ENCODE measurements at regions not wholly inside any gene's neighbourhood (a gene's known extent, or its start where the extent isn't known, plus 50 kb on each side); places are given as distances from the start of the nearest gene placed in this dataset.

DNA sequence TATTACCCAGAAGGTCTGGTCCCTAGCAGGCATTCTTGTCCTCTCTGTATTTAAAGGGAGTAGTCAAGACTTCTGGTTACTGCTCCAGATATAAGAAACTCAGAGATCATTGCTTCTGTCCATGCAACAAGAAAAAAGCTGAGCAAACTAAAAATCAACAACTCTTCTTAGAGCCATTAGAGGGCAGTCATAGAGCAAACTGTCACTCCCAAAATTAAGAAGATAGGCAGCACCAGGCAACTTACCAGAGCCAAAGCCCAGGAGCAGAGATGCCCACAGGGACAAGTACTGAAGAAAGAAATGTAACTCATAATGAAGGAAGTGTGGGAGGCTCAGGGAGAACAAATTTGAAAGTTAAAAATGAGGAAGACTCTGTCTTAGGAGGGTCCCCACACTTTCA is 472.9 kb upstream of the COBL start:
- TF ChIP-seq, protein P1, sequence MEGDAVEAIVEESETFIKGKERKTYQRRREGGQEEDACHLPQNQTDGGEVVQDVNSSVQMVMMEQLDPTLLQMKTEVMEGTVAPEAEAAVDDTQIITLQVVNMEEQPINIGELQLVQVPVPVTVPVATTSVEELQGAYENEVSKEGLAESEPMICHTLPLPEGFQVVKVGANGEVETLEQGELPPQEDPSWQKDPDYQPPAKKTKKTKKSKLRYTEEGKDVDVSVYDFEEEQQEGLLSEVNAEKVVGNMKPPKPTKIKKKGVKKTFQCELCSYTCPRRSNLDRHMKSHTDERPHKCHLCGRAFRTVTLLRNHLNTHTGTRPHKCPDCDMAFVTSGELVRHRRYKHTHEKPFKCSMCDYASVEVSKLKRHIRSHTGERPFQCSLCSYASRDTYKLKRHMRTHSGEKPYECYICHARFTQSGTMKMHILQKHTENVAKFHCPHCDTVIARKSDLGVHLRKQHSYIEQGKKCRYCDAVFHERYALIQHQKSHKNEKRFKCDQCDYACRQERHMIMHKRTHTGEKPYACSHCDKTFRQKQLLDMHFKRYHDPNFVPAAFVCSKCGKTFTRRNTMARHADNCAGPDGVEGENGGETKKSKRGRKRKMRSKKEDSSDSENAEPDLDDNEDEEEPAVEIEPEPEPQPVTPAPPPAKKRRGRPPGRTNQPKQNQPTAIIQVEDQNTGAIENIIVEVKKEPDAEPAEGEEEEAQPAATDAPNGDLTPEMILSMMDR (IDR thresholded peaks at IDR 0.05) = no peak
- no peak for TF ChIP-seq POLR2A (IDR thresholded peaks at IDR 0.05)
- intact Hi-C loops (cut with DNase I; ENCODE audit: low total_unique reads) = no loop called here

GRCh38 chr7:51786284-51786683 is 469.7 kb upstream of the COBL start:
- no peak for DNase-seq (ENCODE audit: low spot score in 2 of 2)
- intact Hi-C loops (cut with DNase I; ENCODE audit: low total_unique reads) = no loop called here
- TF ChIP-seq, protein P1 (IDR thresholded peaks at IDR 0.05) = no peak
- TF ChIP-seq POLR2A (IDR thresholded peaks at IDR 0.05) = no peak
- no peak overlapping the region for H3K4me3 ChIP-seq (ENCODE audit: low read depth, poor library complexity, severe bottlenecking)
- WGBS, 2 donors = 76 to 81% methylated on average over 1 of the region's 1 CpG

More for the DNA sequence above, 472.9 kb upstream of the COBL start:
- H3K4me3 ChIP-seq (ENCODE audit: low read depth, poor library complexity, severe bottlenecking) = no peak overlapping the region
- no peak for DNase-seq (ENCODE audit: low spot score in 2 of 2)

GRCh38 chr7:51785876-51786275 is 469.3 kb upstream of the COBL start:
- no peak overlapping the region for H3K4me3 ChIP-seq (ENCODE audit: low read depth, poor library complexity, severe bottlenecking)
- TF ChIP-seq, protein P1 (IDR thresholded peaks at IDR 0.05) = no peak
- TF ChIP-seq POLR2A (IDR thresholded peaks at IDR 0.05) = no peak
- no peak for DNase-seq (ENCODE audit: low spot score in 2 of 2)
- intact Hi-C loops (cut with DNase I; ENCODE audit: low total_unique reads) = no loop called here
- 62 to 75% methylated on average over 9 of the region's 9 CpGs for WGBS, 2 donors

GRCh38 chr7:51785171-51785570 is 468.6 kb upstream of the COBL start:
- H3K4me3 ChIP-seq (ENCODE audit: low read depth, poor library complexity, severe bottlenecking) = no peak overlapping the region
- TF ChIP-seq POLR2A (IDR thresholded peaks at IDR 0.05) = no peak
- TF ChIP-seq, protein P1 (IDR thresholded peaks at IDR 0.05) = no peak
- intact Hi-C loops (cut with DNase I; ENCODE audit: low total_unique reads) = no loop called here
- 56 to 61% methylated on average over 4 of the region's 4 CpGs for WGBS, 2 donors
- DNase-seq (ENCODE audit: low spot score in 2 of 2) = no peak

- intact Hi-C loops (cut with DNase I; ENCODE audit: low total_unique reads) = no loop called here
- 56 to 63% methylated on average over 2 of the region's 2 CpGs for whole genome bisulfite sequencing, 2 donors
- no peak overlapping the region for H3K4me3 ChIP-seq (ENCODE audit: low read depth, poor library complexity, severe bottlenecking)
- no peak for DNase-seq (ENCODE audit: low spot score in 2 of 2)
- TF ChIP-seq, protein P1 (IDR thresholded peaks at IDR 0.05) = no peak
- TF ChIP-seq POLR2A (IDR thresholded peaks at IDR 0.05) = no peak
Observed at GRCh38 chr7:51783241-51783640, 466.6 kb upstream of the COBL start.

- TF ChIP-seq, protein P1 (IDR thresholded peaks at IDR 0.05) = no peak
- no peak for TF ChIP-seq POLR2A (IDR thresholded peaks at IDR 0.05)
- intact Hi-C loops (cut with DNase I; ENCODE audit: low total_unique reads) = no loop called here
- WGBS, 2 donors = 54 to 55% methylated on average over 2 of the region's 2 CpGs
Observed at GRCh38 chr7:51778121-51778520, 461.5 kb upstream of the COBL start.

More at GRCh38 chr7:51778121-51778520, 461.5 kb upstream of the COBL start:
- DNase-seq (ENCODE audit: low spot score in 2 of 2) = no peak
- H3K4me3 ChIP-seq (ENCODE audit: low read depth, poor library complexity, severe bottlenecking) = no peak overlapping the region

Measured in lower leg skin (tissue), 4 donors.